ENCODE measurements at regions not wholly inside any gene's neighbourhood (a gene's known extent, or its start where the extent isn't known, plus 50 kb on each side); places are given as distances from the start of the nearest gene placed in this dataset.

DNA sequence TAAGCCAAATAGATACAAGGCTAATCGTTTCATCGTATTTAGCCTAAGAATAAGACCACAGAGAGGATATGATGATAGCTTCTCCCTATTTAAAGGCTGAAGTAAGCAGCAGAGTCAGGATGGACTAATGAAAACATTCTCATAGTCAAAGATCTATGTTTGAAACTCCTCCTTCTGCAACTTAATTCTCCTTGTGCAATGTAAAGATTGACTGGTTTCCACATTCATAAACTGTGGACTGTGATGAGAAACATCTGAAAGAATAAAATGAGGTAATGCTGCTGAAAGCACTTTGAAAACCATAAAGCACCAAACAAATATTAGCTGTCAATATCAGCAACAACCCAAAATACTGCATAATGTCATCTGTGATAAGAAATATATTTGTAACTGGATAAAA is 361.9 kb downstream of the CSNK1G3 start:
- TF ChIP-seq POLR2AphosphoS5 (IDR thresholded peaks at IDR 0.05): no peak
- TF ChIP-seq POLR2A (IDR thresholded peaks at IDR 0.05): no peak
- no peaks in the 10 kb centered on the region for H3K36me3 ChIP-seq
- no peak for DNase-seq
- H3K9me3 ChIP-seq: no peaks in the 10 kb centered on the region
- WGBS, 5 donors: 71 to 91% (median 82%) methylated on average over 2 of the region's 2 CpGs
- H3K4me1 ChIP-seq: peaks cover 0 to 9% (median 0%) of the 10 kb centered on the region in 6 donors
- H3K27me3 ChIP-seq (replicated peaks in 1 of 7): no peaks in the 10 kb centered on the region
- intact Hi-C loops (cut with DNase I; ENCODE audit: low total_unique reads): no loop called here
- H3K27ac ChIP-seq: no peak overlapping the region
- H3K4me3 ChIP-seq: no peak overlapping the region

DNA sequence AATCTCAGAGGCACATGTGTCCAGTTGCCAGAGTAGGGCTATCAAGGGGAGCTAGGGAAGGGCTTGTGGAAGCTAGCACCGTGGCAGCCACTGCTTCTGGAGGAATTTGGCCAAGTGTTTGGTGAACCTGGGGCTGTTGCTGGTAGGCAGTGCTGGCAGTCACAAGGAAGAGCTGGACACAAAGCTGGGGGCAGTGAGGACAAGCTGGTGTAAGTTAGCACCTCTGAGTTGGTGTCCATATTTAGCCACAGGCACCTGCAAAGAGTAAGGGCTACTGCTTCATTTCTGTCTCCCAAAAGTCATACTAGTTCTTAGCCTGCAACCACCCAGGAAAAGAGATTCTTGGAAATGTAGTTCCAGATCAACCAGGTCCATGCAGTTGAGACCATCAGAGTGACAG is 359.4 kb downstream of the CSNK1G3 start:
- Histone ChIP-seq H3K4me1 (peaks cover 0 to 9% (median 0%) of the 10 kb centered on the region in 6 donors), H3K4me3 (no peak overlapping the region), H3K9me3 (no peaks in the 10 kb centered on the region), H3K27me3 (replicated peaks in 1 of 7) (no peaks in the 10 kb centered on the region), H3K27ac (no peak overlapping the region), H3K36me3 (no peaks in the 10 kb centered on the region)
- intact Hi-C loops (cut with DNase I; ENCODE audit: low total_unique reads): no loop called here
- TF ChIP-seq, protein P1, sequence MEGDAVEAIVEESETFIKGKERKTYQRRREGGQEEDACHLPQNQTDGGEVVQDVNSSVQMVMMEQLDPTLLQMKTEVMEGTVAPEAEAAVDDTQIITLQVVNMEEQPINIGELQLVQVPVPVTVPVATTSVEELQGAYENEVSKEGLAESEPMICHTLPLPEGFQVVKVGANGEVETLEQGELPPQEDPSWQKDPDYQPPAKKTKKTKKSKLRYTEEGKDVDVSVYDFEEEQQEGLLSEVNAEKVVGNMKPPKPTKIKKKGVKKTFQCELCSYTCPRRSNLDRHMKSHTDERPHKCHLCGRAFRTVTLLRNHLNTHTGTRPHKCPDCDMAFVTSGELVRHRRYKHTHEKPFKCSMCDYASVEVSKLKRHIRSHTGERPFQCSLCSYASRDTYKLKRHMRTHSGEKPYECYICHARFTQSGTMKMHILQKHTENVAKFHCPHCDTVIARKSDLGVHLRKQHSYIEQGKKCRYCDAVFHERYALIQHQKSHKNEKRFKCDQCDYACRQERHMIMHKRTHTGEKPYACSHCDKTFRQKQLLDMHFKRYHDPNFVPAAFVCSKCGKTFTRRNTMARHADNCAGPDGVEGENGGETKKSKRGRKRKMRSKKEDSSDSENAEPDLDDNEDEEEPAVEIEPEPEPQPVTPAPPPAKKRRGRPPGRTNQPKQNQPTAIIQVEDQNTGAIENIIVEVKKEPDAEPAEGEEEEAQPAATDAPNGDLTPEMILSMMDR (IDR thresholded peaks at IDR 0.05 in 8 of 11, conservative IDR thresholded peaks at IDR 0.05 in 3 of 11): no peak
- TF ChIP-seq POLR2A (IDR thresholded peaks at IDR 0.05) (no peak), POLR2AphosphoS5 (IDR thresholded peaks at IDR 0.05) (no peak)
- no peak for DNase-seq
- 60 to 94% (median 89%) methylated on average over 1 of the region's 1 CpG for WGBS, 5 donors

DNA sequence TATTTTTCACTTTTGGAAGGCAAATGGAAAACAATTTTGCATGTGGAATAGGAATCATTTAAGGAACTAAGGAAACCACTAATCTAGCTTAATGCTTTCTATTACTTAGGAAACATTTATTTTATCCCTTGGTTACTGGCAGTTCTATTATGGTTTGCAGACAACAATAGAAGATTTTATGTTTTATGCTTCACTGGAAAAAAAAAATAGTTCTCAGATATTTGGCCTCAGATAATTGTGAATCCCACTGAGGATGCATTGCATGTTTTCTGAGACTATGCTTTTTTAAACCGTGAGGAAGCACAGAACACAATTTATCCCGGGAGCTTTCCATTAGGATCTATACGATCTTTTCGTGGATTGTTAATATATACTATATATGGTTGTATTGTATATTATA is 356.9 kb downstream of the CSNK1G3 start:
- H3K27ac ChIP-seq: no peak overlapping the region
- peaks cover 0 to 6% (median 0%) of the 10 kb centered on the region in 6 donors for H3K4me1 ChIP-seq
- intact Hi-C loops (cut with DNase I; ENCODE audit: low total_unique reads): no loop called here
- no peaks in the 10 kb centered on the region for H3K36me3 ChIP-seq
- H3K9me3 ChIP-seq: no peaks in the 10 kb centered on the region
- no peaks in the 10 kb centered on the region for H3K27me3 ChIP-seq (replicated peaks in 1 of 7)
- no peak overlapping the region for H3K4me3 ChIP-seq
- 79 to 97% (median 97%) methylated on average over 4 of the region's 4 CpGs for WGBS, 5 donors
- no peak for DNase-seq
- TF ChIP-seq POLR2A (IDR thresholded peaks at IDR 0.05) (no peak), POLR2AphosphoS5 (IDR thresholded peaks at IDR 0.05) (no peak)
- TF ChIP-seq, protein P1 (IDR thresholded peaks at IDR 0.05 in 8 of 11, conservative IDR thresholded peaks at IDR 0.05 in 3 of 11): no peak

DNA sequence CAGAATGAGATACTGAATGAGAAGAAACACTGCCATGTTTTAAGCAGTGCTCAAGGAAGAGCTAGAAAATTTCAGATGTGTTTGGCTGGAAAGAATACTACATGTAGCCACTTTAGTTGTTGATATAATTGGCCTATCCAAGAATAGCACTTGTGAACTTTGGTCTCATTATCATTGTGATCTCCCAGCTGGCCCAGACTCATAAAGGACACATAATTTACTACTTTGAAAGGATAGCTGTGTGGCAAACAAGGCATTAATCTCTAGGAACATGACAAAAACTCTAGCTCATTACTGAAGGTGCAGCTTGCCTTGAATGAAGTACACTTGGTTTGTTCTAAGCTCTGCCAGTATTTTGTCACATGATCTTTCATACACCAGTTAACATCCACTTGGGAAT is 356.3 kb downstream of the CSNK1G3 start:
- intact Hi-C loops (cut with DNase I; ENCODE audit: low total_unique reads): no loop called here
- no peak overlapping the region for H3K27ac ChIP-seq
- H3K4me1 ChIP-seq: peaks cover 0 to 3% (median 0%) of the 10 kb centered on the region in 6 donors
- no peak for DNase-seq
- TF ChIP-seq, protein P1 (IDR thresholded peaks at IDR 0.05 in 8 of 11, conservative IDR thresholded peaks at IDR 0.05 in 3 of 11): no peak
- TF ChIP-seq POLR2AphosphoS5 (IDR thresholded peaks at IDR 0.05) (no peak), POLR2A (IDR thresholded peaks at IDR 0.05) (no peak)
- no peaks in the 10 kb centered on the region for H3K9me3 ChIP-seq
- no peaks in the 10 kb centered on the region for H3K36me3 ChIP-seq
- no peaks in the 10 kb centered on the region for H3K27me3 ChIP-seq (replicated peaks in 1 of 7)
- no peak overlapping the region for H3K4me3 ChIP-seq

DNA sequence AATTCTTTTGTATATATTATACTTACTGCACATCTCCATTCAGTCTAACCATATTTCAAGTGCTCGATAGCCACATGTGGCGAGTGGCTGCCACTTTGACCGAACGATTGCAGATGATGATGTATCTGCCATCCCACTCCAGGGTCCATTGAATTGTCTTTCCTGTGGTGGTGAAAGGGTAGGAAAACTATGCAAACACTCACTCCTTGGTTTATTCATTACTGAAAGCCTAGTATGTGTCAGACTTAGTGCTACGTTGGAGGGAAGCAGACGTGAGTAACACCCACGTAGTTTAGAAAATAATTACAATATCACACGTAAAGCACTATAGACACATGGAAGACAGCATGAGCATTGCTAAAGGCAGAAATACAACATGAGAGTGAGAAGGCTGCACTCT is 353.7 kb downstream of the CSNK1G3 start:
- Histone ChIP-seq H3K9me3 (no peaks in the 10 kb centered on the region), H3K36me3 (no peaks in the 10 kb centered on the region), H3K4me1 (no peaks in the 10 kb centered on the region), H3K27me3 (replicated peaks in 1 of 7) (no peaks in the 10 kb centered on the region), H3K4me3 (no peak overlapping the region), H3K27ac (no peak overlapping the region)
- intact Hi-C loops (cut with DNase I; ENCODE audit: low total_unique reads): no loop called here
- WGBS, 5 donors: 86 to 96% (median 91%) methylated on average over 8 of the region's 8 CpGs
- no peak for DNase-seq
- TF ChIP-seq POLR2AphosphoS5 (IDR thresholded peaks at IDR 0.05) (no peak), POLR2A (IDR thresholded peaks at IDR 0.05) (no peak)
- TF ChIP-seq, protein P1 (IDR thresholded peaks at IDR 0.05 in 8 of 11, conservative IDR thresholded peaks at IDR 0.05 in 3 of 11): no peak

Data from spleen (tissue), 11 donors.